GM21515 (cell line): ENCODE measurements at regions not wholly inside any gene's neighbourhood (a gene's known extent, or its start where the extent isn't known, plus 50 kb on each side); places are given as distances from the start of the nearest gene placed in this dataset.

ENCODE experiments used
- ATAC-seq: cut with Tn5 transposase; IDR thresholded peaks from one replicate; pipeline ENCODE4 v1.9.1; 2021; ENCODE audit not compliant: unreplicated experiment

DNA sequence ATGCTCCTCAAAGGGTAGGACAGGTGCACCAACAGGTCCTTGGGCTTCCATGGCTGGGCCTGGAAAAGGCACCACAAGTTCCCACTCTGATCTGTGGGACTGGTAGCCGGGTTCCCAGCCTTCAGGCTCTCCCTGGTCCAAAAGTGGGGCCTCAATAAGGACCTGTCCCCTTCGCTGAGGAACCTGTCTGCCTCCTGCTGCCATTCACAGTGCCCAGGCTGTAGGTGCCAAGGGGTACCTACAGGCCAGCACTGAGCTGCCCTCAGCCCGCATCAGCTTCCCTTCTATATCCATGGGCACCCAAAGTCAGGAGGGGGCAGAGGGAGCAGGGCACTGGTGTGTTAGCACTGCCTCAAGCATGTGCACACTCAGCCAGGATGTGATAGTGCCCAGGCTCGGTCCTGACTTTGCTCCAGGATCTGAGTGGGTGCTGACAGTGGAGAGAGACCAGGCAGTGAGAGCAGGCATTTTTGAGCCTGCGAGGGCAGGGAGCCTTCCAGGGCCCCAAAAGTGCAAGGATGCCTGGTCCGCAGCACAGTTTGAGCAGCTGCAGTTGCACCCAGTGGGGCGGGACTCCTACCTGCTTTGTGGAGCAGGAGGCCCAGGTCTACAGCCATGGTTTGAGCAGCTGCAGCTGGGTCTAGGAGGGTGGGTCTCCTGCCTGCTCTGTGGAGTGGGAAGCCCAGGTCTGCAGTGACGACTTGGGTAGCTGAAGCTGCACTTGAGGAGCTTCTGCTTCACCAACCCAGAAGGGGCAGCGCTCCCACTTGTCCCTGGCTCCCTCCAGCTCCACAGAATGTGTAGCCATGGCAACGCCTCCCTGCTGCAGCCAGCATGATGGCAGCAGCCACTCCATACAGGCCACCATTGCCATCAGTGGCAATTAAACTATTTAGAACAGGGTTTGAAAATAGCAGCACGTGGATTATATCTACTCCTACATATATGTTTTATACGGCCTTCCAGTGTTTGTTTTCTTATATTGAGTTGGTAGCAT is 376.4 kb downstream of the KCTD8 start:
- ATAC-seq: no peak

GRCh38 chr4:44086753-44087152 is 361.9 kb downstream of the KCTD8 start:
- ATAC-seq: no peak

- no peak for ATAC-seq
These were observed 355.2 kb downstream of the KCTD8 start for GRCh38 chr4:44093390-44093789.

DNA sequence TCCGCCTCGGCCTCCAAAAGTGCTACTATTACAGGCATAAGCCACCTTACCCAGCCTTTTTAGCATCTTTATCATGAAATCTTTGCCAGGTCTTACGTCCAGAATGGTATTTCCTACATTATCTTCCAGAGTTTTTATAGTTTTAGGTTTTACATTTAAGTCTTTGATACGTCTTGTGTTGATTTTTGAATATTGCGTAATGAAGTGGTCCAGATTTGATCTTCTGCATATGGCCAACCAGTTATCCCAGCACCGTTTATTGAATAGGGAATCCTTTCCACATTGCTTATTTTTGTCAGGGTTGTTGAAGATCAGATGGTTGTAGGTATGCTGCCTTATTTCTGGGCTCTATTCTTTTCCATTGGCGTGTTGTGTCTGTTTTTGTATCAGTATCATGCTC is 349.6 kb downstream of the KCTD8 start:
- ATAC-seq: no peak

- ATAC-seq: no peak
These were observed 348.2 kb downstream of the KCTD8 start for GRCh38 chr4:44100456-44100855.

- no peak for ATAC-seq
These were observed 329.5 kb downstream of the KCTD8 start for GRCh38 chr4:44118971-44119680.

DNA sequence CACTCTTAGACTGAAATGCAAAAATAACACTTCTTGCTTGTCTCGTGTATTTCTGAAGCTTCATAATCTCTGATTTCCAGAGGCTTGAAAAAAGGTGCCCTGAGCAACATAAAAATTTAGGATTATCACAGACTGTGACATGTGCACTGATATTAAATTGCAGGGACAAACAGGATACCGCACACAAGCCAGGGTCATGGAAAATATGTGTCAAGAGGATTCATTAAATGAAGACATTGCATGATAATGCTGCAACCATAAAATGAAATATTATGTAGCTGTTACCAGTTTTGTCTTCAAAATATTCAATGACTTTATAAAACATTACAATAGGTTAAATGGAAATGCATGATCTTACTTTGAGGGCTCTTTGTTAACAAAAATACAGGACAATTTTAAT is 328.0 kb downstream of the KCTD8 start:
- no peak for ATAC-seq

DNA sequence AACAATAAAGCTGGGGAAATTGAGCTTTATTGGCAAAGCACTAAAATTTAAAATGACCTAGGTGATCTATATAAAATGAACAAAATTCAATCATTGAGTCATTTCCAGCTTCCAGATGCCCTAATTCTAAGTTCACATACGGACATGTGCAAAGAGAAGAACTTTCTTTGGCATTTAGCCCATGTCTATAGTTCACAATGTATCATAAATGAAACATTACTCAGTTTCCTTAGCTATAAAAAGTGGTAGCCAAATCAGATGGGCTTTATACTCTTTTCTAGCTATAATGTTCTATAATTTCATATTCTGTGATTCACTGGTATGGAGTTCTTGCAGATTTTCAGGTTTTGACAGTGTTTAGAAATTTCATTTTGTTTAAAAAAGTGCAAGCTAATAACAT is 327.4 kb downstream of the KCTD8 start:
- no peak for ATAC-seq
